ENCODE measurements at regions not wholly inside any gene's neighbourhood (a gene's known extent, or its start where the extent isn't known, plus 50 kb on each side); places are given as distances from the start of the nearest gene placed in this dataset.
A peak's percentile ranks its signal among the peaks of the same experiment; 100 is the strongest.

DNA sequence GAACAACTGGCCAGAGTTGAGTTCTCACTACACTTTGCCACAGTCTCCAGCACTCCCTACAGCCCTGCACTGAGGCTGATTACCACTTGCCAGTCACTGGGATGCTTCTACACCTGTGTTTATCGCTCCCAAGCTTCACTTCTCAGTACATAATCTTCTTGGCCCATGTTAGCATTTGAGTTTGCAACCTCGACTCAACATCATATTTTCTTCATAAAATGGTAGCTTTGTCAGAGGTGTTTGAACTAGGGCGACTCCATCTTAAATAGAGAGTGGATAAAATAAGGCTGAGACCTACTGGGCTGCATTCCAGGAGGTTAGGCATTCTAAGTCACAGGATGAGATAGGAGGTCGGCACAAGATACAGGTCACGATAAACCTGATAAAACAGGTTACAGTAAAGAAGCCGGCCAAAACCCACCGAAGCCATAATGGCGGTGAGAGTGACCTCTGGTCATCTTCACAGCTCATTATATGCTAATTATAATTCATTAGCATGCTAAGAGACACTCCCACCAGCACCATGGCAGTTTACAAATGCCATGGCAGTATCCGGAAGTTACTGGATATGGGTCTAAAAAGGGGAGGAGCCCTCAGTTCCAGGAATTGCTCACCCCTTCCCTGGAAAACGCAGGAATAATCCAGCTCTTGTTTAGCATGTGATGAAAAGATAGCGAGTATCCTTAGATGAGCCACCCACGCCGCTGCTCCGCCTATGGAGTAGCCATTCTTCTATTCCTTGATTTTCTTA is 105.8 kb upstream of the KLF6 start (continued):
- TF ChIP-seq, protein P1, sequence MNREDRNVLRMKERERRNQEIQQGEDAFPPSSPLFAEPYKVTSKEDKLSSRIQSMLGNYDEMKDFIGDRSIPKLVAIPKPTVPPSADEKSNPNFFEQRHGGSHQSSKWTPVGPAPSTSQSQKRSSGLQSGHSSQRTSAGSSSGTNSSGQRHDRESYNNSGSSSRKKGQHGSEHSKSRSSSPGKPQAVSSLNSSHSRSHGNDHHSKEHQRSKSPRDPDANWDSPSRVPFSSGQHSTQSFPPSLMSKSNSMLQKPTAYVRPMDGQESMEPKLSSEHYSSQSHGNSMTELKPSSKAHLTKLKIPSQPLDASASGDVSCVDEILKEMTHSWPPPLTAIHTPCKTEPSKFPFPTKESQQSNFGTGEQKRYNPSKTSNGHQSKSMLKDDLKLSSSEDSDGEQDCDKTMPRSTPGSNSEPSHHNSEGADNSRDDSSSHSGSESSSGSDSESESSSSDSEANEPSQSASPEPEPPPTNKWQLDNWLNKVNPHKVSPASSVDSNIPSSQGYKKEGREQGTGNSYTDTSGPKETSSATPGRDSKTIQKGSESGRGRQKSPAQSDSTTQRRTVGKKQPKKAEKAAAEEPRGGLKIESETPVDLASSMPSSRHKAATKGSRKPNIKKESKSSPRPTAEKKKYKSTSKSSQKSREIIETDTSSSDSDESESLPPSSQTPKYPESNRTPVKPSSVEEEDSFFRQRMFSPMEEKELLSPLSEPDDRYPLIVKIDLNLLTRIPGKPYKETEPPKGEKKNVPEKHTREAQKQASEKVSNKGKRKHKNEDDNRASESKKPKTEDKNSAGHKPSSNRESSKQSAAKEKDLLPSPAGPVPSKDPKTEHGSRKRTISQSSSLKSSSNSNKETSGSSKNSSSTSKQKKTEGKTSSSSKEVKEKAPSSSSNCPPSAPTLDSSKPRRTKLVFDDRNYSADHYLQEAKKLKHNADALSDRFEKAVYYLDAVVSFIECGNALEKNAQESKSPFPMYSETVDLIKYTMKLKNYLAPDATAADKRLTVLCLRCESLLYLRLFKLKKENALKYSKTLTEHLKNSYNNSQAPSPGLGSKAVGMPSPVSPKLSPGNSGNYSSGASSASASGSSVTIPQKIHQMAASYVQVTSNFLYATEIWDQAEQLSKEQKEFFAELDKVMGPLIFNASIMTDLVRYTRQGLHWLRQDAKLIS (CRISPR knock-in tag; IDR thresholded peaks at IDR 0.05), result peak; percentile 44; the same call in 1 of the 2 replicates
- TF ChIP-seq RNF2 (IDR thresholded peaks at IDR 0.05), result peak; percentile 41; the same call in 1 of the 2 replicates
- TF ChIP-seq, protein P2, sequence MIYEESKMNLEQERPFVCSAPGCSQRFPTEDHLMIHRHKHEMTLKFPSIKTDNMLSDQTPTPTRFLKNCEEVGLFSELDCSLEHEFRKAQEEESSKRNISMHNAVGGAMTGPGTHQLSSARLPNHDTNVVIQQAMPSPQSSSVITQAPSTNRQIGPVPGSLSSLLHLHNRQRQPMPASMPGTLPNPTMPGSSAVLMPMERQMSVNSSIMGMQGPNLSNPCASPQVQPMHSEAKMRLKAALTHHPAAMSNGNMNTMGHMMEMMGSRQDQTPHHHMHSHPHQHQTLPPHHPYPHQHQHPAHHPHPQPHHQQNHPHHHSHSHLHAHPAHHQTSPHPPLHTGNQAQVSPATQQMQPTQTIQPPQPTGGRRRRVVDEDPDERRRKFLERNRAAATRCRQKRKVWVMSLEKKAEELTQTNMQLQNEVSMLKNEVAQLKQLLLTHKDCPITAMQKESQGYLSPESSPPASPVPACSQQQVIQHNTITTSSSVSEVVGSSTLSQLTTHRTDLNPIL (CRISPR knock-in tag; IDR thresholded peaks at IDR 0.05), result peak; percentile 97
- TF ChIP-seq PCBP2 (IDR thresholded peaks at IDR 0.05; ENCODE audit: low read depth, low read length, poor library complexity, severe bottlenecking), result no peak
- TF ChIP-seq EP400 (IDR thresholded peaks at IDR 0.05), result peak; percentile 57
- TF ChIP-seq, protein P3, sequence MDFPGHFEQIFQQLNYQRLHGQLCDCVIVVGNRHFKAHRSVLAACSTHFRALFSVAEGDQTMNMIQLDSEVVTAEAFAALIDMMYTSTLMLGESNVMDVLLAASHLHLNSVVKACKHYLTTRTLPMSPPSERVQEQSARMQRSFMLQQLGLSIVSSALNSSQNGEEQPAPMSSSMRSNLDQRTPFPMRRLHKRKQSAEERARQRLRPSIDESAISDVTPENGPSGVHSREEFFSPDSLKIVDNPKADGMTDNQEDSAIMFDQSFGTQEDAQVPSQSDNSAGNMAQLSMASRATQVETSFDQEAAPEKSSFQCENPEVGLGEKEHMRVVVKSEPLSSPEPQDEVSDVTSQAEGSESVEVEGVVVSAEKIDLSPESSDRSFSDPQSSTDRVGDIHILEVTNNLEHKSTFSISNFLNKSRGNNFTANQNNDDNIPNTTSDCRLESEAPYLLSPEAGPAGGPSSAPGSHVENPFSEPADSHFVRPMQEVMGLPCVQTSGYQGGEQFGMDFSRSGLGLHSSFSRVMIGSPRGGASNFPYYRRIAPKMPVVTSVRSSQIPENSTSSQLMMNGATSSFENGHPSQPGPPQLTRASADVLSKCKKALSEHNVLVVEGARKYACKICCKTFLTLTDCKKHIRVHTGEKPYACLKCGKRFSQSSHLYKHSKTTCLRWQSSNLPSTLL (IDR thresholded peaks at IDR 0.05), result no peak
- TF ChIP-seq GATAD2B (IDR thresholded peaks at IDR 0.05; ENCODE audit: borderline replicate concordance), result no peak
- TF ChIP-seq PHB (CRISPR knock-in tag; IDR thresholded peaks at IDR 0.05), result 0 out of 2 replicates have a peak, but pooled peaks have one; percentile 84
- peak; percentile 91 for TF ChIP-seq EGR1 (conservative IDR thresholded peaks at IDR 0.05)
- TF ChIP-seq HDAC6 (IDR thresholded peaks at IDR 0.05; ENCODE audit: low read depth, low read length), result no peak
- TF ChIP-seq SAP30 (IDR thresholded peaks at IDR 0.05; ENCODE audit: borderline replicate concordance, insufficient read depth, low read depth, low read length, poor library complexity, severe bottlenecking), result no peak
- peak; percentile 63 for TF ChIP-seq DPF2 (IDR thresholded peaks at IDR 0.05)
- no peak for TF ChIP-seq HDAC2 (IDR thresholded peaks at IDR 0.05)
- TF ChIP-seq MCM2 (IDR thresholded peaks at IDR 0.05; ENCODE audit: low read depth), result no peak
- TF ChIP-seq ZNF239 (CRISPR knock-in tag; IDR thresholded peaks at IDR 0.05), result peak; percentile 94
- TF ChIP-seq GTF2E2 (tag; IDR thresholded peaks at IDR 0.05), result peak; percentile 70
- no peak for TF ChIP-seq WHSC1 (IDR thresholded peaks at IDR 0.05; ENCODE audit: low read length)
- TF ChIP-seq, protein P4, sequence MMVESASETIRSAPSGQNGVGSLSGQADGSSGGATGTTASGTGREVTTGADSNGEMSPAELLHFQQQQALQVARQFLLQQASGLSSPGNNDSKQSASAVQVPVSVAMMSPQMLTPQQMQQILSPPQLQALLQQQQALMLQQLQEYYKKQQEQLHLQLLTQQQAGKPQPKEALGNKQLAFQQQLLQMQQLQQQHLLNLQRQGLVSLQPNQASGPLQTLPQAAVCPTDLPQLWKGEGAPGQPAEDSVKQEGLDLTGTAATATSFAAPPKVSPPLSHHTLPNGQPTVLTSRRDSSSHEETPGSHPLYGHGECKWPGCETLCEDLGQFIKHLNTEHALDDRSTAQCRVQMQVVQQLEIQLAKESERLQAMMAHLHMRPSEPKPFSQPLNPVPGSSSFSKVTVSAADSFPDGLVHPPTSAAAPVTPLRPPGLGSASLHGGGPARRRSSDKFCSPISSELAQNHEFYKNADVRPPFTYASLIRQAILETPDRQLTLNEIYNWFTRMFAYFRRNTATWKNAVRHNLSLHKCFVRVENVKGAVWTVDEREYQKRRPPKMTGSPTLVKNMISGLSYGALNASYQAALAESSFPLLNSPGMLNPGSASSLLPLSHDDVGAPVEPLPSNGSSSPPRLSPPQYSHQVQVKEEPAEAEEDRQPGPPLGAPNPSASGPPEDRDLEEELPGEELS (CRISPR knock-in tag; IDR thresholded peaks at IDR 0.05; ENCODE audit: borderline replicate concordance), result no peak
- peak; percentile 95 for TF ChIP-seq ELF2 (CRISPR knock-in tag; IDR thresholded peaks at IDR 0.05)
- no peak for TF ChIP-seq CBFA2T2 (conservative IDR thresholded peaks at IDR 0.05)
- TF ChIP-seq MXI1 (IDR thresholded peaks at IDR 0.05; ENCODE audit: low read depth, low read length), result no peak

Measured in K562 (cell line).